Chondrocyte (in vitro differentiated cells): ENCODE measurements at regions not wholly inside any gene's neighbourhood (a gene's known extent, or its start where the extent isn't known, plus 50 kb on each side); places are given as distances from the start of the nearest gene placed in this dataset.

Experiments
- DNase-seq: peaks from one replicate; pipeline ENCODE4 v3.0.0; 2021; ENCODE audit warnings: mixed read lengths, low spot score
- H3K27ac Mint-ChIP-seq: one replicate; pipeline ENCODE4 v1.8.0; 2021; ENCODE audit warnings: mild to moderate bottlenecking, moderate library complexity, mixed read lengths; ENCODE audit not compliant: unreplicated experiment
- H3K27me3 Mint-ChIP-seq: 2 replicates; pipeline ENCODE4 v1.8.0; 2021; ENCODE audit warnings: low read depth, mixed read lengths
- H3K36me3 Mint-ChIP-seq: 2 replicates; pipeline ENCODE4 v1.8.0; 2021; ENCODE audit warnings: low read depth, mixed read lengths
- H3K4me1 Mint-ChIP-seq: 2 replicates; pipeline ENCODE4 v1.8.0; 2021; ENCODE audit warnings: low read depth, mild to moderate bottlenecking, mixed read lengths
- H3K4me3 Mint-ChIP-seq: one replicate; pipeline ENCODE4 v1.8.0; 2021; ENCODE audit warnings: mild to moderate bottlenecking, moderate library complexity, mixed read lengths; ENCODE audit not compliant: unreplicated experiment
- H3K9me3 Mint-ChIP-seq: 2 replicates; pipeline ENCODE4 v1.8.0; 2021; ENCODE audit warnings: low read depth, mixed read lengths
- CTCF ChIP-seq: fragments of 200-600 bp; sonication (generic); IDR thresholded peaks from 2 replicates; pipeline ENCODE4 v1.5.0; 2021; ENCODE audit warnings: antibody characterized with exemption, mild to moderate bottlenecking, moderate library complexity

- H3K36me3 Mint-ChIP-seq = no peaks in the 10 kb centered on the region
- no peak overlapping the region for H3K27ac Mint-ChIP-seq
- H3K27me3 Mint-ChIP-seq = no peaks in the 10 kb centered on the region
- no peak for TF ChIP-seq CTCF
- H3K4me3 Mint-ChIP-seq = no peak overlapping the region
- H3K9me3 Mint-ChIP-seq = no peaks in the 10 kb centered on the region
- peaks cover 3% of the 10 kb centered on the region for H3K4me1 Mint-ChIP-seq
- no peak for DNase-seq
Measured at GRCh38 chr5:8386719-8387288, 517.9 kb downstream of the MTRR start.

- TF ChIP-seq CTCF = no peak
- Mint-ChIP-seq H3K27me3 (no peaks in the 10 kb centered on the region), H3K36me3 (no peaks in the 10 kb centered on the region), H3K9me3 (no peaks in the 10 kb centered on the region), H3K27ac (no peak overlapping the region), H3K4me1 (peaks cover 10% of the 10 kb centered on the region), H3K4me3 (no peak overlapping the region)
- no peak for DNase-seq
Measured at GRCh38 chr5:8391911-8392310, 523.0 kb downstream of the MTRR start.

GRCh38 chr5:8393240-8393639 lies 524.3 kb downstream of the MTRR start:
- TF ChIP-seq CTCF = no peak
- no peaks in the 10 kb centered on the region for H3K9me3 Mint-ChIP-seq
- H3K27ac Mint-ChIP-seq = no peak overlapping the region
- peaks cover 10% of the 10 kb centered on the region for H3K4me1 Mint-ChIP-seq
- H3K4me3 Mint-ChIP-seq = no peak overlapping the region
- H3K27me3 Mint-ChIP-seq = no peaks in the 10 kb centered on the region
- H3K36me3 Mint-ChIP-seq = no peaks in the 10 kb centered on the region
- DNase-seq = no peak

GRCh38 chr5:8394965-8395364 lies 526.0 kb downstream of the MTRR start:
- no peaks in the 10 kb centered on the region for H3K9me3 Mint-ChIP-seq
- peak; percentile 29 for TF ChIP-seq CTCF
- H3K4me1 Mint-ChIP-seq = peaks cover 10% of the 10 kb centered on the region
- DNase-seq = no peak
- H3K36me3 Mint-ChIP-seq = no peaks in the 10 kb centered on the region
- H3K4me3 Mint-ChIP-seq = no peak overlapping the region
- no peak overlapping the region for H3K27ac Mint-ChIP-seq
- no peaks in the 10 kb centered on the region for H3K27me3 Mint-ChIP-seq

GRCh38 chr5:8396246-8396645 lies 527.3 kb downstream of the MTRR start:
- Mint-ChIP-seq H3K4me3 (no peak overlapping the region), H3K4me1 (peaks cover 10% of the 10 kb centered on the region), H3K27ac (no peak overlapping the region)

More at GRCh38 chr5:8396246-8396645, 527.3 kb downstream of the MTRR start:
- Mint-ChIP-seq H3K36me3 (no peaks in the 10 kb centered on the region), H3K27me3 (no peaks in the 10 kb centered on the region), H3K9me3 (no peaks in the 10 kb centered on the region)
- no peak for DNase-seq
- no peak for TF ChIP-seq CTCF
